ENCODE measurements at regions not wholly inside any gene's neighbourhood (a gene's known extent, or its start where the extent isn't known, plus 50 kb on each side); places are given as distances from the start of the nearest gene placed in this dataset.

DNA sequence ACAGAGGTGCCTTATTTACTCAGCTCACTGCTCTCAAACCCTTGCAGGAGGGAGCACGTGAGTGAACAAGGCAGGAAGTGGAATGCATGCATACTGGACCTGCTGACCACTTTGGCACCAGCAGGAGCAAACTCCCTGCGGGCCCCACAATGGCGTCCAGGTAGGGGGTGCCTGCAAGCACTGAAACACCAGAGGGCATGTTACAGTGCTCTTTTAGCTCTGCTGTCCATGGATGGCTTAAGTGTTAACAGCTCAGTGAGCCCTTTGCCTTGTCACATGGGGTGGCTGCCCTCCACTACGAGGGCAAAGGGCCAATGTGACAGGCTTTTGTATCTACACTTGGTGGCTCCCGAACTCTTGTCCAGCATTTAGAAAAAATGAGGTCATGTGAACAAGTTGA, 199.5 kb upstream of the UGT8 start (continued):
- no peak for TF ChIP-seq PRRX2 (CRISPR knock-in tag; IDR thresholded peaks at IDR 0.05)
- peak; percentile 70 for TF ChIP-seq ZBTB21 (CRISPR knock-in tag; IDR thresholded peaks at IDR 0.05; ENCODE audit: borderline replicate concordance)
- TF ChIP-seq, protein P1, sequence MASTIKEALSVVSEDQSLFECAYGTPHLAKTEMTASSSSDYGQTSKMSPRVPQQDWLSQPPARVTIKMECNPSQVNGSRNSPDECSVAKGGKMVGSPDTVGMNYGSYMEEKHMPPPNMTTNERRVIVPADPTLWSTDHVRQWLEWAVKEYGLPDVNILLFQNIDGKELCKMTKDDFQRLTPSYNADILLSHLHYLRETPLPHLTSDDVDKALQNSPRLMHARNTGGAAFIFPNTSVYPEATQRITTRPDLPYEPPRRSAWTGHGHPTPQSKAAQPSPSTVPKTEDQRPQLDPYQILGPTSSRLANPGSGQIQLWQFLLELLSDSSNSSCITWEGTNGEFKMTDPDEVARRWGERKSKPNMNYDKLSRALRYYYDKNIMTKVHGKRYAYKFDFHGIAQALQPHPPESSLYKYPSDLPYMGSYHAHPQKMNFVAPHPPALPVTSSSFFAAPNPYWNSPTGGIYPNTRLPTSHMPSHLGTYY (CRISPR knock-in tag; IDR thresholded peaks at IDR 0.05) = no peak
- no peak for TF ChIP-seq NR2C2 (CRISPR knock-in tag; IDR thresholded peaks at IDR 0.05)
- TF ChIP-seq, protein P2, sequence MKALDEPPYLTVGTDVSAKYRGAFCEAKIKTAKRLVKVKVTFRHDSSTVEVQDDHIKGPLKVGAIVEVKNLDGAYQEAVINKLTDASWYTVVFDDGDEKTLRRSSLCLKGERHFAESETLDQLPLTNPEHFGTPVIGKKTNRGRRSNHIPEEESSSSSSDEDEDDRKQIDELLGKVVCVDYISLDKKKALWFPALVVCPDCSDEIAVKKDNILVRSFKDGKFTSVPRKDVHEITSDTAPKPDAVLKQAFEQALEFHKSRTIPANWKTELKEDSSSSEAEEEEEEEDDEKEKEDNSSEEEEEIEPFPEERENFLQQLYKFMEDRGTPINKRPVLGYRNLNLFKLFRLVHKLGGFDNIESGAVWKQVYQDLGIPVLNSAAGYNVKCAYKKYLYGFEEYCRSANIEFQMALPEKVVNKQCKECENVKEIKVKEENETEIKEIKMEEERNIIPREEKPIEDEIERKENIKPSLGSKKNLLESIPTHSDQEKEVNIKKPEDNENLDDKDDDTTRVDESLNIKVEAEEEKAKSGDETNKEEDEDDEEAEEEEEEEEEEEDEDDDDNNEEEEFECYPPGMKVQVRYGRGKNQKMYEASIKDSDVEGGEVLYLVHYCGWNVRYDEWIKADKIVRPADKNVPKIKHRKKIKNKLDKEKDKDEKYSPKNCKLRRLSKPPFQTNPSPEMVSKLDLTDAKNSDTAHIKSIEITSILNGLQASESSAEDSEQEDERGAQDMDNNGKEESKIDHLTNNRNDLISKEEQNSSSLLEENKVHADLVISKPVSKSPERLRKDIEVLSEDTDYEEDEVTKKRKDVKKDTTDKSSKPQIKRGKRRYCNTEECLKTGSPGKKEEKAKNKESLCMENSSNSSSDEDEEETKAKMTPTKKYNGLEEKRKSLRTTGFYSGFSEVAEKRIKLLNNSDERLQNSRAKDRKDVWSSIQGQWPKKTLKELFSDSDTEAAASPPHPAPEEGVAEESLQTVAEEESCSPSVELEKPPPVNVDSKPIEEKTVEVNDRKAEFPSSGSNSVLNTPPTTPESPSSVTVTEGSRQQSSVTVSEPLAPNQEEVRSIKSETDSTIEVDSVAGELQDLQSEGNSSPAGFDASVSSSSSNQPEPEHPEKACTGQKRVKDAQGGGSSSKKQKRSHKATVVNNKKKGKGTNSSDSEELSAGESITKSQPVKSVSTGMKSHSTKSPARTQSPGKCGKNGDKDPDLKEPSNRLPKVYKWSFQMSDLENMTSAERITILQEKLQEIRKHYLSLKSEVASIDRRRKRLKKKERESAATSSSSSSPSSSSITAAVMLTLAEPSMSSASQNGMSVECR (CRISPR knock-in tag; IDR thresholded peaks at IDR 0.05; ENCODE audit: borderline replicate concordance) = no peak
- no peak for TF ChIP-seq ZNF671 (CRISPR knock-in tag; IDR thresholded peaks at IDR 0.05)
- TF ChIP-seq SMAD4 (CRISPR knock-in tag; IDR thresholded peaks at IDR 0.05) = no peak
- no peak for TF ChIP-seq ZNF219 (CRISPR knock-in tag; IDR thresholded peaks at IDR 0.05; ENCODE audit: borderline replicate concordance)
- peak; percentile 87; the same call in 1 of the 2 replicates for TF ChIP-seq SMAD3 (CRISPR knock-in tag; IDR thresholded peaks at IDR 0.05; ENCODE audit: borderline replicate concordance)
- TF ChIP-seq, protein P3, sequence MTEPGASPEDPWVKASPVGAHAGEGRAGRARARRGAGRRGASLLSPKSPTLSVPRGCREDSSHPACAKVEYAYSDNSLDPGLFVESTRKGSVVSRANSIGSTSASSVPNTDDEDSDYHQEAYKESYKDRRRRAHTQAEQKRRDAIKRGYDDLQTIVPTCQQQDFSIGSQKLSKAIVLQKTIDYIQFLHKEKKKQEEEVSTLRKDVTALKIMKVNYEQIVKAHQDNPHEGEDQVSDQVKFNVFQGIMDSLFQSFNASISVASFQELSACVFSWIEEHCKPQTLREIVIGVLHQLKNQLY (CRISPR knock-in tag; IDR thresholded peaks at IDR 0.05) = no peak
- TF ChIP-seq, protein P4, sequence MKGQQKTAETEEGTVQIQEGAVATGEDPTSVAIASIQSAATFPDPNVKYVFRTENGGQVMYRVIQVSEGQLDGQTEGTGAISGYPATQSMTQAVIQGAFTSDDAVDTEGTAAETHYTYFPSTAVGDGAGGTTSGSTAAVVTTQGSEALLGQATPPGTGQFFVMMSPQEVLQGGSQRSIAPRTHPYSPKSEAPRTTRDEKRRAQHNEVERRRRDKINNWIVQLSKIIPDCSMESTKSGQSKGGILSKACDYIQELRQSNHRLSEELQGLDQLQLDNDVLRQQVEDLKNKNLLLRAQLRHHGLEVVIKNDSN (CRISPR knock-in tag; IDR thresholded peaks at IDR 0.05) = peak; percentile 67
- no peak for TF ChIP-seq NFE2L1 (CRISPR knock-in tag; IDR thresholded peaks at IDR 0.05)
- TF ChIP-seq, protein P5, sequence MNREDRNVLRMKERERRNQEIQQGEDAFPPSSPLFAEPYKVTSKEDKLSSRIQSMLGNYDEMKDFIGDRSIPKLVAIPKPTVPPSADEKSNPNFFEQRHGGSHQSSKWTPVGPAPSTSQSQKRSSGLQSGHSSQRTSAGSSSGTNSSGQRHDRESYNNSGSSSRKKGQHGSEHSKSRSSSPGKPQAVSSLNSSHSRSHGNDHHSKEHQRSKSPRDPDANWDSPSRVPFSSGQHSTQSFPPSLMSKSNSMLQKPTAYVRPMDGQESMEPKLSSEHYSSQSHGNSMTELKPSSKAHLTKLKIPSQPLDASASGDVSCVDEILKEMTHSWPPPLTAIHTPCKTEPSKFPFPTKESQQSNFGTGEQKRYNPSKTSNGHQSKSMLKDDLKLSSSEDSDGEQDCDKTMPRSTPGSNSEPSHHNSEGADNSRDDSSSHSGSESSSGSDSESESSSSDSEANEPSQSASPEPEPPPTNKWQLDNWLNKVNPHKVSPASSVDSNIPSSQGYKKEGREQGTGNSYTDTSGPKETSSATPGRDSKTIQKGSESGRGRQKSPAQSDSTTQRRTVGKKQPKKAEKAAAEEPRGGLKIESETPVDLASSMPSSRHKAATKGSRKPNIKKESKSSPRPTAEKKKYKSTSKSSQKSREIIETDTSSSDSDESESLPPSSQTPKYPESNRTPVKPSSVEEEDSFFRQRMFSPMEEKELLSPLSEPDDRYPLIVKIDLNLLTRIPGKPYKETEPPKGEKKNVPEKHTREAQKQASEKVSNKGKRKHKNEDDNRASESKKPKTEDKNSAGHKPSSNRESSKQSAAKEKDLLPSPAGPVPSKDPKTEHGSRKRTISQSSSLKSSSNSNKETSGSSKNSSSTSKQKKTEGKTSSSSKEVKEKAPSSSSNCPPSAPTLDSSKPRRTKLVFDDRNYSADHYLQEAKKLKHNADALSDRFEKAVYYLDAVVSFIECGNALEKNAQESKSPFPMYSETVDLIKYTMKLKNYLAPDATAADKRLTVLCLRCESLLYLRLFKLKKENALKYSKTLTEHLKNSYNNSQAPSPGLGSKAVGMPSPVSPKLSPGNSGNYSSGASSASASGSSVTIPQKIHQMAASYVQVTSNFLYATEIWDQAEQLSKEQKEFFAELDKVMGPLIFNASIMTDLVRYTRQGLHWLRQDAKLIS (CRISPR knock-in tag; IDR thresholded peaks at IDR 0.05; ENCODE audit: borderline replicate concordance) = no peak
- TF ChIP-seq NFYB (CRISPR knock-in tag; conservative IDR thresholded peaks at IDR 0.05; ENCODE audit: low read depth) = no peak
- TF ChIP-seq, protein P6, sequence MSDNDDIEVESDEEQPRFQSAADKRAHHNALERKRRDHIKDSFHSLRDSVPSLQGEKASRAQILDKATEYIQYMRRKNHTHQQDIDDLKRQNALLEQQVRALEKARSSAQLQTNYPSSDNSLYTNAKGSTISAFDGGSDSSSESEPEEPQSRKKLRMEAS (CRISPR knock-in tag; IDR thresholded peaks at IDR 0.05) = peak; percentile 80
- TF ChIP-seq, protein P7, sequence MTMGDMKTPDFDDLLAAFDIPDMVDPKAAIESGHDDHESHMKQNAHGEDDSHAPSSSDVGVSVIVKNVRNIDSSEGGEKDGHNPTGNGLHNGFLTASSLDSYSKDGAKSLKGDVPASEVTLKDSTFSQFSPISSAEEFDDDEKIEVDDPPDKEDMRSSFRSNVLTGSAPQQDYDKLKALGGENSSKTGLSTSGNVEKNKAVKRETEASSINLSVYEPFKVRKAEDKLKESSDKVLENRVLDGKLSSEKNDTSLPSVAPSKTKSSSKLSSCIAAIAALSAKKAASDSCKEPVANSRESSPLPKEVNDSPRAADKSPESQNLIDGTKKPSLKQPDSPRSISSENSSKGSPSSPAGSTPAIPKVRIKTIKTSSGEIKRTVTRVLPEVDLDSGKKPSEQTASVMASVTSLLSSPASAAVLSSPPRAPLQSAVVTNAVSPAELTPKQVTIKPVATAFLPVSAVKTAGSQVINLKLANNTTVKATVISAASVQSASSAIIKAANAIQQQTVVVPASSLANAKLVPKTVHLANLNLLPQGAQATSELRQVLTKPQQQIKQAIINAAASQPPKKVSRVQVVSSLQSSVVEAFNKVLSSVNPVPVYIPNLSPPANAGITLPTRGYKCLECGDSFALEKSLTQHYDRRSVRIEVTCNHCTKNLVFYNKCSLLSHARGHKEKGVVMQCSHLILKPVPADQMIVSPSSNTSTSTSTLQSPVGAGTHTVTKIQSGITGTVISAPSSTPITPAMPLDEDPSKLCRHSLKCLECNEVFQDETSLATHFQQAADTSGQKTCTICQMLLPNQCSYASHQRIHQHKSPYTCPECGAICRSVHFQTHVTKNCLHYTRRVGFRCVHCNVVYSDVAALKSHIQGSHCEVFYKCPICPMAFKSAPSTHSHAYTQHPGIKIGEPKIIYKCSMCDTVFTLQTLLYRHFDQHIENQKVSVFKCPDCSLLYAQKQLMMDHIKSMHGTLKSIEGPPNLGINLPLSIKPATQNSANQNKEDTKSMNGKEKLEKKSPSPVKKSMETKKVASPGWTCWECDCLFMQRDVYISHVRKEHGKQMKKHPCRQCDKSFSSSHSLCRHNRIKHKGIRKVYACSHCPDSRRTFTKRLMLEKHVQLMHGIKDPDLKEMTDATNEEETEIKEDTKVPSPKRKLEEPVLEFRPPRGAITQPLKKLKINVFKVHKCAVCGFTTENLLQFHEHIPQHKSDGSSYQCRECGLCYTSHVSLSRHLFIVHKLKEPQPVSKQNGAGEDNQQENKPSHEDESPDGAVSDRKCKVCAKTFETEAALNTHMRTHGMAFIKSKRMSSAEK (CRISPR knock-in tag; IDR thresholded peaks at IDR 0.05; ENCODE audit: borderline replicate concordance) = peak; percentile 85
- TF ChIP-seq, protein P8, sequence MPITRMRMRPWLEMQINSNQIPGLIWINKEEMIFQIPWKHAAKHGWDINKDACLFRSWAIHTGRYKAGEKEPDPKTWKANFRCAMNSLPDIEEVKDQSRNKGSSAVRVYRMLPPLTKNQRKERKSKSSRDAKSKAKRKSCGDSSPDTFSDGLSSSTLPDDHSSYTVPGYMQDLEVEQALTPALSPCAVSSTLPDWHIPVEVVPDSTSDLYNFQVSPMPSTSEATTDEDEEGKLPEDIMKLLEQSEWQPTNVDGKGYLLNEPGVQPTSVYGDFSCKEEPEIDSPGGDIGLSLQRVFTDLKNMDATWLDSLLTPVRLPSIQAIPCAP (CRISPR knock-in tag; IDR thresholded peaks at IDR 0.05) = no peak
- TF ChIP-seq ZNF396 (CRISPR knock-in tag; IDR thresholded peaks at IDR 0.05; ENCODE audit: borderline replicate concordance) = no peak
- no peak for TF ChIP-seq FOXJ3 (CRISPR knock-in tag; IDR thresholded peaks at IDR 0.05; ENCODE audit: borderline replicate concordance)
- no peak for TF ChIP-seq TCF7 (CRISPR knock-in tag; IDR thresholded peaks at IDR 0.05; ENCODE audit: low read depth)
- TF ChIP-seq ZNF121 (CRISPR knock-in tag; IDR thresholded peaks at IDR 0.05) = no peak
- 0 out of 2 replicates have a peak, but pooled peaks have one; percentile 43 for TF ChIP-seq MYBL2 (CRISPR knock-in tag; IDR thresholded peaks at IDR 0.05)

Measured in WTC11 (cell line).